Spleen (tissue), 7 donors: ENCODE measurements at regions not wholly inside any gene's neighbourhood (a gene's known extent, or its start where the extent isn't known, plus 50 kb on each side); places are given as distances from the start of the nearest gene placed in this dataset.

Experiments used
- CTCF ChIP-seq, 11 experiments: fragments of 200-600 bp in 7 of 11; fragments of 450-650 bp in 4 of 11; sonication (generic) in 4 of 11; IDR thresholded peaks in 8 of 11; conservative IDR thresholded peaks in 3 of 11; 1 replicate in 7 of 11; 2 replicates in 4 of 11; pipeline versions ENCODE4 v1.4.0 to v1.8.0; 2016 to 2021; ENCODE audit warnings: antibody characterized with exemption in 11 of 11, inconsistent platforms in 4 of 11, mild to moderate bottlenecking in 1 of 11
- POLR2AphosphoS5 ChIP-seq, 3 donors: sonication (generic); formaldehyde crosslinking; IDR thresholded peaks; one replicate each; pipeline ENCODE4 v1.5.1; 2017; ENCODE audit warnings: antibody characterized with exemption in 3 of 3
- donor health status: DM: no; HTN: no; CAD: no; lungs with moderate emphysema.
- donor health status: DM: no; HTN: no; CAD: no.
- donor health status: DM: no; HTN: no; CAD: no.

- TF ChIP-seq CTCF (IDR thresholded peaks at IDR 0.05 in 8 of 11, conservative IDR thresholded peaks at IDR 0.05 in 3 of 11) (no peak), POLR2AphosphoS5 (IDR thresholded peaks at IDR 0.05) (no peak)
Observed at GRCh38 chr5:6979061-6979460, 265.8 kb downstream of the TENT4A start.
